ENCODE measurements at regions not wholly inside any gene's neighbourhood (a gene's known extent, or its start where the extent isn't known, plus 50 kb on each side); places are given as distances from the start of the nearest gene placed in this dataset.

DNA sequence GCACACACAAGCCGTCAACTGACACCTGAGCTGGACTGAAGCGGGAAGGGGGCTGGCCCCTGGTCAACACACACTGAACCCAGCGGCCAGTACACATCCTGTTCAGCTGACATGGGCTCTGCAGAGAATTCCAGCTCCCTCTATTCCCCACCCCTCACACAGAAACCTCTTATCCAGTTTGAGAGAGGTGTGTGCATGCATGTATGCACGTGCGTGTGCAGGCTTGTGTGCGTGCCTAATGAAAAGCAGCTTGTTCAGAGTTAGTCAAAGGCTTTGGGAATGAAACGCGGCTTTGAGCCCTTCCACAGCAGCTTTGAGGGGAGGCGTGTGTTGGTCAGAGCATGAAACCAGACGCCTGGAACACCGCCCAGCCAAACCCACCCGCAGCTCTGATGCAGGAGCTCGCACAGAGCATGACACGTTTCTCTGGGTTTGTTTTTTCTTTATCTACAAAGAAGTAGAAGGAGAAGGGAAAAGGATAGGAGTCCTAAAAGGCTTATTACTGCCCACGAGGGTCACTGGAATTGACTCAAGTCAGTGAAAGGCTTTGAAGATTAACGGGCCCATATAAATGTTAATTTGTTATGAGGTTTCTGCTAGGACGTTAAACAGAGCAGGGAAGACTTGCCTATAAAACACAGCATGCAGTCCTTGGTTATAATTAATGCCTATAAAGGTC, 184.2 kb downstream of the ETS2 start:
- Mint-ChIP-seq H3K27me3 (peaks cover 21% of the 10 kb centered on the region), H3K36me3 (ENCODE audit: insufficient read depth) (no peaks in the 10 kb centered on the region), H3K9me3 (ENCODE audit: low read depth) (no peaks in the 10 kb centered on the region), H3K27ac (peak overlapping the region; percentile 73), H3K4me1 (ENCODE audit: low read depth) (peaks cover 26% of the 10 kb centered on the region), H3K4me3 (ENCODE audit: low read depth) (no peak overlapping the region)
- DNase-seq (ENCODE audit: low spot score, unreplicated experiment) = no peak
- TF ChIP-seq, protein P1, sequence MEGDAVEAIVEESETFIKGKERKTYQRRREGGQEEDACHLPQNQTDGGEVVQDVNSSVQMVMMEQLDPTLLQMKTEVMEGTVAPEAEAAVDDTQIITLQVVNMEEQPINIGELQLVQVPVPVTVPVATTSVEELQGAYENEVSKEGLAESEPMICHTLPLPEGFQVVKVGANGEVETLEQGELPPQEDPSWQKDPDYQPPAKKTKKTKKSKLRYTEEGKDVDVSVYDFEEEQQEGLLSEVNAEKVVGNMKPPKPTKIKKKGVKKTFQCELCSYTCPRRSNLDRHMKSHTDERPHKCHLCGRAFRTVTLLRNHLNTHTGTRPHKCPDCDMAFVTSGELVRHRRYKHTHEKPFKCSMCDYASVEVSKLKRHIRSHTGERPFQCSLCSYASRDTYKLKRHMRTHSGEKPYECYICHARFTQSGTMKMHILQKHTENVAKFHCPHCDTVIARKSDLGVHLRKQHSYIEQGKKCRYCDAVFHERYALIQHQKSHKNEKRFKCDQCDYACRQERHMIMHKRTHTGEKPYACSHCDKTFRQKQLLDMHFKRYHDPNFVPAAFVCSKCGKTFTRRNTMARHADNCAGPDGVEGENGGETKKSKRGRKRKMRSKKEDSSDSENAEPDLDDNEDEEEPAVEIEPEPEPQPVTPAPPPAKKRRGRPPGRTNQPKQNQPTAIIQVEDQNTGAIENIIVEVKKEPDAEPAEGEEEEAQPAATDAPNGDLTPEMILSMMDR (IDR thresholded peaks at IDR 0.05; ENCODE audit: unreplicated experiment) = no peak

DNA sequence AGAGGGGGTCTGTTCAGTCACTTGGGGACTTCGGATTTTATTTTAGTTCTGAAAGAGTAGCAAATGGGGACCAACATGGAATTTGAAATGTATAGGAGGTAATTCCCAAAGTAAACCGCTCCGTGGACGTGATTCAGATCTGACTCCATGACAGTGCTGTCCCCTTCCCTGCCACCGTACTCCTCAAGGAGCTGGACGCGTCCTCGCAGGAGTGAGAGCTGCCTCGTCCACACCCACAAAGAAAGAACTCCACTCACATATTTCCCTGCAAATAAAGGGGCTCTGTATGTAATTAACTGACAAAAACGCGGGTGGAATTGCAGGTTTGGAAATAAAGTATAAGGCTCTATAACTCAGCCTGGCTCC, 183.6 kb downstream of the ETS2 start:
- no peaks in the 10 kb centered on the region for H3K36me3 Mint-ChIP-seq (ENCODE audit: insufficient read depth)
- no peak for DNase-seq (ENCODE audit: low spot score, unreplicated experiment)
- peak overlapping the region; percentile 73 for H3K27ac Mint-ChIP-seq
- peaks cover 26% of the 10 kb centered on the region for H3K4me1 Mint-ChIP-seq (ENCODE audit: low read depth)
- no peaks in the 10 kb centered on the region for H3K9me3 Mint-ChIP-seq (ENCODE audit: low read depth)
- peaks cover 17% of the 10 kb centered on the region for H3K27me3 Mint-ChIP-seq
- H3K4me3 Mint-ChIP-seq (ENCODE audit: low read depth) = no peak overlapping the region
- TF ChIP-seq, protein P1 (IDR thresholded peaks at IDR 0.05; ENCODE audit: unreplicated experiment) = no peak

DNA sequence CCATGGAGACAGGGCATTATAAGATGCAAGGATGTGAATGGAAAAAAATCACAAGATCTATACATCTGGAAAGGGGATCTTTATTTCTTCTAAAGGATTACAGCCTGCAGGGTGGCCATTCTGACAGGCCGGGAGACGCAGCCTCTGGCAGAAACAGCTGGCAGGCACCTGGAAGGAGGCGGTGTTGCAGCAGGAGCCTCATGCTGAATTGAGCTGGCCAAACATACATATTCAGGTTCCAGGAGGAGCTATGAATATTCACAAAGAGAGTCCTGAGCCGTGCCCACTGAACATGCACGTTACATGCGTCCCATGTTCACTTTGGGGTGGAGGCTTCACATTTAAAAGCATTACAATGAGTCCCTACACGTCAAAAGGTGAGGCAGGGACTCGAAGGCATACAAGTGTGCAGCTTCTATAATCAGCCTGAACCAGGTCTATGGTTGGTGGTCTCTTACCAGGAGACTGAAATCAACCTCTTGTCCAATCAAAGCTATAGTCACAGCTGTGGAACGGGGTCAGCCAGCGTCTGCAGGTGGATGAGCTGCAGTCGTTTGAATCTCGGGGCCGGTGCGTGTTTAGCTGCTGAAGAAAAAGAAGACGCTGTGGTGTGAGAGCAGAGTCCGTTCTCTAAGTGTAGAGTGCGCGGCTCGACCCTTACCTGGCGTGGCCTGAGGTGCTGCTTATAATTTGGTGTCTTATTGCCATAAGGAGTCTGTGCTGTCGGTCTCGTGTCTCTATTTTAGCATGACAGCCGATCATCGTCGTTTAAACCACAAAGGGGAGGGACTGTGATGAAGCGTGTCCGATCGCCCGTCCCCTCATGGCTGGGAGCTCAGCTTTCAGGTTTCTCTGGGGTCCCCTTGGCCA, 183.0 kb downstream of the ETS2 start:
- TF ChIP-seq, protein P1 (IDR thresholded peaks at IDR 0.05; ENCODE audit: unreplicated experiment) = no peak
- H3K4me3 Mint-ChIP-seq (ENCODE audit: low read depth) = no peak overlapping the region
- H3K9me3 Mint-ChIP-seq (ENCODE audit: low read depth) = peaks cover under 1% of the 10 kb centered on the region
- no peak for DNase-seq (ENCODE audit: low spot score, unreplicated experiment)
- H3K4me1 Mint-ChIP-seq (ENCODE audit: low read depth) = peaks cover 26% of the 10 kb centered on the region
- peaks cover 16% of the 10 kb centered on the region for H3K27me3 Mint-ChIP-seq
- H3K36me3 Mint-ChIP-seq (ENCODE audit: insufficient read depth) = no peaks in the 10 kb centered on the region
- H3K27ac Mint-ChIP-seq = no peak overlapping the region

DNA sequence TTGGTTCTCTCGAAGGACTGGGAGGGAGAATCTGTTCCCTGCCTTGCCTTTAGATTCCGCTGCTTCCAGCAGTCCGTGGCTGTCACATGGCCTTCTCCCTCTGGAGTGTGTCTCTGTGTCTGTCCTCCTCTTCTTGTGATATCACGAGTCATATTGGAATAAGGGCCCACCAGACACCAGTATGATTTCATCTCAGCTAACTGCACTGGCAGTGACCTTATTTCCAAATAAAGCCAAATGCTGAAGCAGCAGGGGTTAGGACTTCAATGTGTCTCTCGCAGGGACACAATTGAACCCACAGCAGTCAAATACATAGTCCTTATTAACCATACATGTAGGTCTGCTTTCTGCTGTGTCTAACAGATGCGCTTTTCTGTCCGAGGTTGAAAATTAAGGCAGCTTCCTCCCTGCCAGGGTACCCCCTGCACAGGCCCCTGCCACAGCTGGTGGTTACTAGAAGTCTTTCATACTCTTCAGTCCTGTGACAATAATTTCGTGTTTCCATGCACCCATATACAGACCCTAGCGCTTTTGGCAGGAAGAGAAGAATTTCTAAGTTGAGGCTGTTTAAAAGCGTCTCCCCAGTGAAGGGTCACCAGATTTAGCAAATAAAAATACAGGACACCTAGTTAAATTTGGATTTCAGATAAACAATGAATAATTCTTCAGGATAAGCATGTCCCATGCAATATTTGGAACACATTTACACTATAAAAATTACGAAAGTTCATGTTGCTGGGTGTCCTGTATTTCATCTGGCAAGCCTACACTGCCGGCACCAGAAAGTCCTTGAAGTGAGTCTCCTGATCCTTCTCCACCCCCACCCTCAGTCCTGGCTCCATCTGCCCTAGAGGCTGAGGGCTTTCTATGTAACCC, 182.1 kb downstream of the ETS2 start:
- H3K27ac Mint-ChIP-seq = no peak overlapping the region

More for the DNA sequence above, 182.1 kb downstream of the ETS2 start:
- Mint-ChIP-seq H3K4me1 (ENCODE audit: low read depth) (peaks cover 24% of the 10 kb centered on the region), H3K27me3 (peaks cover 16% of the 10 kb centered on the region), H3K4me3 (ENCODE audit: low read depth) (no peak overlapping the region), H3K9me3 (ENCODE audit: low read depth) (peaks cover 4% of the 10 kb centered on the region), H3K36me3 (ENCODE audit: insufficient read depth) (no peaks in the 10 kb centered on the region)
- no peak for DNase-seq (ENCODE audit: low spot score, unreplicated experiment)
- TF ChIP-seq, protein P1 (IDR thresholded peaks at IDR 0.05; ENCODE audit: unreplicated experiment) = no peak

All from progenitor cell of endocrine pancreas (in vitro differentiated cells).